ENCODE measurements at regions not wholly inside any gene's neighbourhood (a gene's known extent, or its start where the extent isn't known, plus 50 kb on each side); places are given as distances from the start of the nearest gene placed in this dataset.

DNA sequence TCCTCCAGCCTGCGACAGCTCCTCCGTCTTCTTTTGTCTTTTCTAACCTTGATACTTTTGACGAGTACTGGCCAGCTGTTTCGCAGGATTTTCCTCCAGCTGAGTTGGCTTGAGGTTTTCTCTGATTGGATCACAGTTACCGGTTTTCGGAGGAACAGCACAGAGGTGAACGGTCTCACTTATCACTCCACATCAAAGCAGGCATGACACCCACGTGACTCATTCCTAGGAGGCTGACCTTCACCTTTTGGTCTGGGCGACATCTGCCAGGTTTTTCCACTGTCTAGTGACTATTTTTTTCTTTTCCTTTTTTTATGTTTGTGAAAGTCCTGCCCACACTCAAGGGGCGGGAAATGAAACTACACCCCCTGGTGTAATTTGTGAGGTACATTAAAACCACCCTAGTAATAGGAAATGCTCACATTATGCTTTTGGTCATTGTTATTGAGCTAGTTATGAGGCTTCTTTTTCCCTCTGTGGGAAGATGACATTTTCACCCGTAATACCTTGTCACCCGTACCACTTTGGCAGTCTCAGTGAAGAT lies 319.2 kb downstream of the GADD45G start:
- DNase-seq = peak; percentile 34

DNA sequence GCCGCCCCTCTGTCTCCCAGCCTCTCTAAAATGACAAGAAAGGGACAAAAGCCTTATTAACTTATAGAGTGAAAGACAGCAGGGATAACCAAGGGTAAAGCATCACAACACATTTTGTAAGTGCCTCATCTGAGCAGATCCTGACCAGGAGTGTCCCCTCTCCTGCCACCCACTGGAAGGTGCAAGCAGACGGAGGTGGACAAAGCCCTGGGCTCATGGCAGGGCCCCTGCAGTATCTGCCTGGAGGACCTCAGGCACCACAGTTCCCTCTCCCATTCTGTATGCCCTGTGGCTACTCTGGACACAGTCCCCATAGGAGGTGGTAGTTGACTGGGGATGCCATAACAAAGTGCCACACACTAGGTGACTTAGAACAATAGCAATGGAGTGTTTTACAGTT lies 319.8 kb downstream of the GADD45G start:
- no peak for DNase-seq

DNA sequence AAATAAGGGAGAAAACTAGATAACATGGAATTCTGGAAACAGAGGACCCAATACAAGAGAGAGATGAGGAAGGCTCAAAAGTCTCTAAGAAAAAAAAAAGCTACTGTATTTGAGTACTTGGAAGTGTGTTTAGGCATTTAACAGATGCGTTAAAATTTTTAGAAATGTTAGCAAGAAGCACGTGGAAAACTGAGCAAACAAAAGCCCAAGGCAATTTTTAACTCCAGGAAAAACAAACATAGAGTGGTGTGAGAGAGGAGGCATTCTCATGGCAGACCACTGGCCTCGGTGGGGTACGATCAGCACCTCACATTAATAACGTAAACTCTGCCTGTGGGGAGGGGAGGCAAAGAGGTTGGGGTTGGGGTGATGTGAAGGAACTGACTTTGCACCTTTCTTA lies 321.4 kb downstream of the GADD45G start:
- DNase-seq = no peak

DNA sequence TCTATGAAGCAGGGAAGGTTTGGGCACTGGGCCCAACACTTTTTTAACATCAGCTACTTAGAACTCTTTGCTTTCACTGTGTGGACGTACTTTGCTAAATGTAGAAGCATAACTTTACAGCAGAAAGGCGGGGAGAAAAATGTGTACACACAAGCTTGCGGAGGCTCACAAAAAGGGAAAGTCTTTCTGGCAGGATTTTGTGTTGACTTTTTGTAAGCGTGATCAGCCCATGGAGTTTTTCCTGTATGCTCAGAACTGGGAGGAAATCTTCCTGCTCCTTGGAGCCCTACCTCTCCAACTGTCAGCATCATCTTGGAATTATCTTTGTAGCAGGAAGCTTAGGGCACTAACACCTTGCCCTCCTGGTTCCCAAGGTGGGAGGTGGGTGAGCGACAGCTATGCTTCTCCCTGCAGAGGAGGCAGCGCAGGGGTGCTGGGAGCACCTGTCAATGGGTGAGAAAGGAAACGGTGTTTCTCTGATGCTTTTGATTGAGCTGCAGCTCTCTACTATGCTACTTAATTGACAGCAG lies 321.9 kb downstream of the GADD45G start:
- DNase-seq = no peak

DNA sequence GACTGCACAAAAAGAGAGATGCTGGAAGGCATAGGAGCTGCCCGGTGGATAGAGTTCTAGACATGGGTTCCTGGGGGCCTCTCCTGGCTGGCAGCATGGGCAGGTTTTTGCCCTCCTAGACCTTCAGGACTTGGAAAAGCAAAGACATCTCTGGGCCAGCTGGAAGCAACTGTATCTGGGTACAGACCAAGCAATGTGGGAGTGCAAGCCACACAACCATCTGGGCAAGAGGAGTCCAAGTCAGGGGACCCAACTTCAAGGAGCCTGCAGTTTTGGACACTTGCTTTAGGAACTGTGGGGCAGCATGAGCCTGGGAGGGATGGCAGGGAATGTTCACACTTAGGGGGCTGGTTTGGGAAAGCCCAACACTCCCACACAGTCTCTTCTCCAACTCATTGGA lies 323.3 kb downstream of the GADD45G start:
- no peak for DNase-seq

DNA sequence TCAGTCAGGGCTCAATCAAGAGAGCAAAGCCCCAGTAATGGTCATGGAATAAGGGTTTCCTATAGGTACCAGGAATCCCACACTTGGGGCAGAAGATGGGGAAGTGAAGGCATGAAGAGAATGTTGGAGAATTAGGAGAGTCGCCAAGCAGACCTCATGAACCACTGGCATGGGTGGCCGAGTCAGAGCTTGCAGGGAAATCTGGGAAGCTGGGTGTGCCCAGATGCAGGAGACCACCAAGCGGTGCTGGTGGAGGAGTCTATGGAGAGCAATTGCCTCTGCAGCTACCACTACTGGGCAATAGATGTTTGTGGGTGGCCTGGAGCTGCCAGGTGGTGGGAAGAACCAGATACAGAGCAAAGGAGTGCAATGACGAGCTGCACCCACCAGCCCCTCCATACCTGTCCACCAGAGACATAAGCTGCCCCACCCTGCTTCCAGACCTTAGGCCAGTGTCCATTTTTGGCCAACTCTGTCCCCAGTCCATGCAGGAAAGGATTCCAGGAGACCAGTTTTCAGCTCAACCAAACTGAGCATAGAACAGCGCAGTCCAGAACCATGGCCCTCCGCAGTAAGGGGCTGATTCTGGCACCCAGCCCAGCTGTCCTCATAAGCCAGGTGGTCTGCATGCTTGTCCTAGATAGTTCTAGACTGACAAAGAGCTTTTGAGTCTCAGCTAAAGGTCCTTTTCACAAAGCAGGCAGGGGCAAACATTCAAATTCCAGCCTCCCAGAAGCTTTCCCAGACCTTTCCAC lies 323.9 kb downstream of the GADD45G start:
- DNase-seq = no peak

DNA sequence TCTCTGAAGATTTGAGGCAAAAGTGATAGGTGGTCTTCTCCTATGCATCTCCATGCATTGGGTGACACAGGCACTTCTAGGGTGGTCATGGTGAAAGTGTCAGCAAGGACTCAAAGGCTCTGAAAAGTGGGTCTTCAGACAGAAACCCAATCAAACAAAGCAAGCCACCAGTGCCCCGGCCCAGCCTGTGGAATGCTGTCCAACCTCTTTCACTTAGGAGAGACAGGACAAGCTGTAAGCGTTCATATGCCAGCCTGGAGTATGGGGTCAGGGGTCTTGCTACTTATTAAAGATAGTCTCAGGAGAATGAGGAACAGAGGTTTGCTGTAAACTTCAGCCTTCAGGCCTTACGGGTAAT lies 324.5 kb downstream of the GADD45G start:
- no peak for DNase-seq

DNA sequence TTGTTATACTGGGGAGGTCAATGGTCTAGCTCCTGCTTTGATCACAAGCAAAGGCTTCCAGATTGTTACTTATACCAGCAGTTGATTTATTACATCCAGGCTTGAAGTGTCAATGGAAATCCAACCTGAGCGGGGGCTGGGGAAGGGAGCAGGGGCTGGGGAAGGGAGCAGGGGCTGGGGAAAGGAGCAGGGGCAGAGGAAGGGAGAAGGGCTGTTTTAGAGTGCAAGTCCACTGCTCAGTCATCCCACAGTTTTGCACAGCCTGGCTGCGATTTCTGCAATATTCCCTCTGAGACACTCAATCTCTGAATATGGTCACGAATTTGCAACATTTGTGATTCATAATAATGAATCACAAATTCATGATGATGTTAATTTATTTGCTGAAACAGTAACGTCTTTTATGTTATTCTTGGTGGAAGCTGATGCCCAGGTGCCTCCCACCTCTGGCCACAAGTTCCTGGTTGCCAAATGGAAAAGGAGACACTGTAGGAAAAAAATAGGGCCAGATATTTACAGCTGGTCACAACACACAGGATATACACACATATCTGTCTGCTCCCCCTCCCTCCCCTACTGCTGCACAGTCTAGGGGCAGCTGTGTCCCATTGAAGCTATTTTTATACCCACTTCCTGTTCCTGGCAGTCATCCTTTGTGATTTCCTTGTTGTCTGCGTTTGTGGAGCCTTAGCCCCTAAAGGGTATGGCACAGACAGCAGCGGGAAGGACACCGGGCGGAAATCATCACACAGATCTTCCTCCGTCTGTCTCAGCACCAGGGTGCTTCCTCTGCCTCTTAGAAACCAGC lies 325.1 kb downstream of the GADD45G start:
- DNase-seq = no peak

DNA sequence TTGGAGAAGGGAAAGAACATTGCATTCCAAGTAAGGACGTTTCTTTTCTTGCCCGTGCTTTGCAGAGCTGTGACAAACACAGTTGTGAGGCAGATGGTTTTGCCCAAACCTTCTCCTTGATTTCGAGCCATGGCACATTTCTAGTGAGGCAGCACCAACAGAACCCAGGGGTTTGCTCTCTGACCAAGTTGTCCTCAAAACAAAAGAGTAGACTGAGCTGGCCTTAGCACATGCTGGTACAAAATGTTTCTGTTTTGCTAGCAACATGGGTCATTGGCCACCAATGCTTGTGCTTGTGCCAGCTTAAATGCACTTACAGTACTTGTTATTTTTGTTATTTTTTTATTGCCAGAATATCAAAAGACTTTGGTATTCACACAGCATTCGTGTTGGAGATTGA lies 328.8 kb downstream of the GADD45G start:
- DNase-seq = no peak

DNA sequence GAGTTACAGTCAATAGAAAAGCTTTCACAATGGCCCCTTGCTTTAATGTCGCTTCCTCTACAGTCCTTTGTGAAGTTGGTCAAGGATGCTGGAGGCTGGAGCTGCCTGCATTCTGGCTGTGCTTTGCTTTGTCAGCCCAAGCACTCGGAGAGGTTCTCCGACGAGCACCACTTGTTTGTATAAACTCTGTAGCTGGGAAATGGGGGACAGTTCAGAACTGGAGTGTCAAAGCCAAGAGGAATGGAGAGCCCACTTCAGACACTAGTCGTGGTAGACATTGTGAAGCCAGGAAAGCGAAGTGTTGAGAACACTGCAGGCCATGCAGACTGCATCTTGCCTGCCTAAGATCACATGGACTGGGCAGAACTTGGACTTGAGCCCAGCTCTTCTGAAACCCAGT lies 330.3 kb downstream of the GADD45G start:
- DNase-seq = no peak

DNA sequence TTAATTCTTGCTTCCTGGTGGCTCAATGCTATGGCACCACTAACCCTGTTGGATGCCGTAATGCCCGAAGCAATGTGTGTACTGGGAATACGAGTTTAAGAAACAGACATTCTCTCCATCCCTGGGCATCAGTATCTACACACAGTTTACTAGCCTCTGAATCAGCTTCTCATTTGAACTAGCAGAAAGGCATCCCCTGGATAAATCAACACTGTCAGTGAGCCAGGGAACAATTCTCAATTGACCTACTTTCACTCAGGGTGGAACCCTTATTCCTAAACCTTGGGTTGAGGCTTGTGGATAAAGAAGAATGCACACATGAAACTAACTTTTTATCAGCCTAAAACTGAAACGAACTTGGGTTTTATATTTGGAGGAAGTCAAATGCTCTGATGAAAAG lies 331.0 kb downstream of the GADD45G start:
- DNase-seq = no peak

DNA sequence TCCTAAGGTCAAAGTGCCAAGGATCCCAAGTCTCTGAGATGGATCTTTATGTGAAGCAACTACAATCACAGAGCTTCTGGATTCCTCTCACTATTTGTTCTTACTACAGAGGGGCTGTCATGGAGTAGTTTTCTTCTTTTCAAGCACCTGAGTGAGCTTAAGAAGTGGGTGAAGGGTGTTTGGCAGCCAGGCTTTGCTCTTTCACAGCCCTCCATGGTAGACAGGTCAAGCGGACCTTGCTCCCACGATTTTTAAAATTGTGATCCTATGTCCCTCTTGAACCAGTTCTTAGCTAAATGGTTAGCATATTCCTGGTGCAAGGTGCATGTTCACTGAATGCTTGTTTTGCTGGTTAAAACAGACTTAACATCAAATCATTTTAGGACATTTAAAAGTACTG lies 332.2 kb downstream of the GADD45G start:
- DNase-seq = no peak

DNA sequence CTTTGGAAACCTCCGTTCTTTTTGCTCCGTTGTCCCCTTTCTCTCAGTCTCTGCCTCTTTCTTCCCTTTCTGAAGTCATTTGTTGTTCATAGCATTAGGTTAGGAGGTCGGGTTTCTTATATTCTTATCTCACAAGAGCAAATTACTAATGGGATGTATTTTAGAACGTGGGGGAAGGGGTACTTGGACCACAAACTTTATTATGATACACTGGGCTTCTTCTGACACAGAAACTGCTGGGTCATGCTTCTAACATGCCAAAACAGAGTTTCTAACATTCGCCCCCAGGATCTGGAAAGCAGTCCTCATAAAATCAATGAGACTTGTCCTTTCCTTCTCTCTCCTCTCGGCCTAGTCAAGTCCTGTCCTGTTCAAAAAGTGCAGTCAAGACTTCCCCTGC lies 334.4 kb downstream of the GADD45G start:
- no peak for DNase-seq

DNA sequence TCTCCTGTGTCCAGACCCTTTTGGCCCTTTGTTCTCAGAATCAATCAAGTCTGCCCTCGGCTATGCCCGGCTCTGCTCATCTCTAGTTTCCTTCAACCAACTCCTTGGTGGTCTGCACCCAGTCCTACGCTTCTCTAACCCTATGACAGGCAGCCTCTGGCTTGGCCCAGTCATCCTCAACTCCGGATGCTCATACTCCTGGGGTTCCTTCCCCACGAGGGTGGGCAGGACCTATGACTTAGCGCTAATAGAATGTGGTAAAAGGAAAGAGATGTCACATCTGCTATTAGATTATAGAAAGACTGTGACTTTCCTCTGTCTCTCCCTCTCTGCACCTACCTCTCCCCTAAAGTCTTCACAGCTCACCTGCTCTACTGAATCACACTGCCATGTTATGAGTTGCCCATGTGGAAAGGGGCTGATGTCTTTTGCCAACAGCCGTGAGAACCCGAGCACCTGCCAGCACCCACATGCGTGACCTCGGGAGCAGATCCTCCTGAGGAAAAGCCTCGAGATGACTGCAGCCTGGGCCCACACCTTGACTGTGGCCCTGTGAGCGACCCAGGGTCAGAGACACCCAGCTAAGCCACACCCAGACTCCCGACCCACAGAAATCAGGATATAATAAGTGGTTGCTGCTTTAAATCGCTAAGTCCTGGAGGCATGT lies 334.9 kb downstream of the GADD45G start:
- no peak for DNase-seq

DNA sequence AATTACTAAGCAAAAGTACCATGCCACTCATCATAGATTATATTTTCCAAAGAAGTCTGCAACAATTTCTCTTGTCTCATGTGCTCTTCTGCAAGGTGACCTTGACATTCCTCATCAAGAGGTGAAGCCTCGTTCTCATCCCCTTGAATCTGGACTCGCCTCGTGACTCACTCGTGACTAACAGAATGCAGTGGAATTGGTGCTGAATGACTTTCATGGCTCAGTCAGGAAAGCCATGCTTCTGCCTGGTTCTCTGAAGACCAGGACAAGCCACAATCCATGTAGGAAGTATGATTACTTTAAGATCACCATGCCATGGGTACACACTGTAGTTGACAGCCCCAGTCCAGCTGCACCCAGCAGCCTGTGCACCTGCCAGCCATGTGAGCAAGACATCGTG lies 335.8 kb downstream of the GADD45G start:
- no peak for DNase-seq

DNA sequence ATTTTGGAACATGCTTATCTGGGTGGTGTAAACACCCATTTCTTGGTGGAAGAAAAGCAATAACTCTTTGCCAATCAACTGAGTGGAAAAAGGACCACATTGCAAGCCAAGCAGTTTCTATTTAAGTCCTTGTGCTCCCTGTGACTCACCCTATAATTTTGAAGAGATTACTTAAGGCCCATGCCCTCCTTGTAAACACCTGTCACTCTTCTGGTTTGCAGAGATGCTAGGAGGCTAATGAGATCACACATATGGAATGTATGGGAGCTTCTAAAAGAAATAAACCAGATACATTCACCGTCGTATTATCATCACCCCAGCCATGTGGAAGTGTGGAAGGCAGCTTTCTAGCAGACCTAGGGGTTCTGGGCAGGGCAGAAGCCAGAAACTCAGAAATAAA lies 337.1 kb downstream of the GADD45G start:
- no peak for DNase-seq

DNA sequence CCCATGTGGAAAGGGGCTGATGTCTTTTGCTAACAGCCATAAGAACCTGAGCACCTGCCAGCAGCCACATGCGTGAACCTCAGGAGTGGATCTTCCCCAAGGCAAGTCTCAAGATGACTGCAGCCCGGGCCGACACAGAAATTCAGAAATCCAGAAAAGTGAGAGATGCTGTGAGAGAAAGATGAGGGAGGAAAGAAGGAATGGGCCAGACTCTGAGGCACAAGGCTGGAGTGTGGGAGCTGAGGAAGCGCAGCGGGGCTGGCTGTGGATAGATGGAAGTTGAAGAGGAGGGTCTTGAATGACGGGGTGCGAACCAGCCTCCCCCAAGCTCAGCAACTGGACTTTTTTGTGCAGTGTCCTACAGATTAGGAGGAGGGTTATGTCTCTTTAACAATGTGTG lies 337.8 kb downstream of the GADD45G start:
- DNase-seq = no peak

DNA sequence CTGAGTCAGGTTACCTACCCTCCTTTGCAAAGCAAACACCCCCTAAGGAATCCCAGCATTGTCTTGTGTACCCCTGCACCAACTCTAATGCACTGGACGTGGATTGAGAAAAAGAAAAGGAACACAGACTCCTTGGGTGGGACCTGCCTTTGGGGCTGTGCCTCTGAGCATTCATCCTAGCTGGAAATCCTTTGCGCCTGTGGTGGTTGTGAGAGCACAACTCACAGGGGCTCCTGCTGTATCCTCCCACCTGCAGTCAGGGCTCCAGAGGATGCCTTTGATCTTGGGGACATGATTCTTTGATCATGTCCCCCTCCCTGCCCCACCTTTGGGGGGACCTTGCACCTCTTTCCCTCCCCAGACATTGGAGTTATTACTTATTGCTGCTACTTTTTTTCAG lies 338.5 kb downstream of the GADD45G start:
- DNase-seq = no peak

DNA sequence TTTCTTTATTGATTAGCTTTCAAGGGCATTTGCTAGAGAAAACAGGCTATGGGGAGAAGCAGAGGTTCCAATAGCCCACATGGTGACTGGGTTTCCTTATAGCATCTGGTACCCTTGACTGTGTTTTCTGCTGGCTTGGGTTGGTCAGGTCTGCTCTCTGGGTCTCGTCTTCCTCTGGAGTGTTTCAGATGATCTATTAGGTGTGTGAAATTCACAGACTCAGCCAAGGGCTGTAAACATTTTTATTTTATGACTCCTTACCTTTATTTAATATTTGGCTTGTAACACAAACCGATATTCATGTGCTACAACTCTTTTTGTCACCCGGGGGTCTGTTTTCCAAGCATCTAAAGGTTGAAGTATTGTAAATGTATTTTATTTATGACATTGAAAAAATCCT lies 338.9 kb downstream of the GADD45G start:
- DNase-seq = no peak

DNA sequence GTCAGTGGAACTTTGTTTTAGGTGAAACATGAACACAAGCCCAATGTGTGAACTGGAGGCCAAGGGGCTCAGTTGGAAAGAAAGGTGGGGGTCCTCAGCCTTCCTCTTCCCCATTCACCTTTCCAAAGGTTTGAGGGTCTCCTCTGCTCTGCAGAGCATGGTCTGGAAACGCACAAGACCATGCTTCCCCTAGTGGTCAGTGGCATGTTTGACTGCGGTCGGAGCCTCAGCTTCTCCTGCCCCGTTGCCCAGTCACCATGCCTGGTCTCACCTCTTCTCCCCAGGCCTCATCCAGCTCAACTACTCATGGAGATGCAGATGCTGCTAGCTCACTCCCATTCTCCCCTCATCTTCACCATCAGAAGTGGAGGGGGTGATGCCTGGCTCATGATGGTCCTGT lies 340.3 kb downstream of the GADD45G start:
- no peak for DNase-seq

DNA sequence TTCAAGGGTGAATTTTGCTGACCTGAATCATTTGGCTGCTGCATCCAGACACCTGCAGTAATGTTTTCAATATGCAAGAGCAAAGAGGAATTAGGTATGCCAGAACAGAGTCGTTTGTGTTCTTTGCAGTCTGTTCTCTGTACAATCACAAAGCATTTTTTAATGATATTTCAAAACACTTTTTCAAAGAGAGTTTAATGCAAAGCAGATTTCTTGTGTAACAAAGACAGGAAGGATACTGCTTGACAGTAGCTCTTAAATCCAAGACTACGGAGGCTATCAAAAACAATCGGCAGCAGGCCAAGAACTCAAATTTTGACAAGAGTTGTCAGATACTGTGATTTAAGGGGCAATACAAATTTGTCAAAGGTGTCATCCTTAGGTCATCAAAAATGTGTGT lies 341.9 kb downstream of the GADD45G start:
- no peak for DNase-seq

DNA sequence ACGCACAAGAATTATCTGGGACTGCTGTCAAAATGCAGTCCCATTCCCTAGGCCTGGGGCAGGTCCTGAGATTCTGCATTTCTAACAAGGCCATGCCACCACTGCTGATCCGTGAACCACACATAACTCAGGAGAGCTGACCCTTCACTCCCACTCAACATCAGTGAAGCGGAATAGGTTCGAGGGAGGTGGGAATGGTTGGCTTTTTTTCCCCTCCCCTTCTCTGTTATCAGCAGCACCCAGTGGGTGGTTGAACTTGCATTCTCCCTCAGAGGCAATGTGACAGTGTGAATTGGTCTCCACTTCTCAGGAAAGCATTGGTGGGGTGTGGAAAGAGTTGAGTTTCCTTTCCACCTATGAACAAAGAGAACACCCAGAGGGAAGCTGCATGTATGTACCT lies 344.3 kb downstream of the GADD45G start:
- DNase-seq = no peak

DNA sequence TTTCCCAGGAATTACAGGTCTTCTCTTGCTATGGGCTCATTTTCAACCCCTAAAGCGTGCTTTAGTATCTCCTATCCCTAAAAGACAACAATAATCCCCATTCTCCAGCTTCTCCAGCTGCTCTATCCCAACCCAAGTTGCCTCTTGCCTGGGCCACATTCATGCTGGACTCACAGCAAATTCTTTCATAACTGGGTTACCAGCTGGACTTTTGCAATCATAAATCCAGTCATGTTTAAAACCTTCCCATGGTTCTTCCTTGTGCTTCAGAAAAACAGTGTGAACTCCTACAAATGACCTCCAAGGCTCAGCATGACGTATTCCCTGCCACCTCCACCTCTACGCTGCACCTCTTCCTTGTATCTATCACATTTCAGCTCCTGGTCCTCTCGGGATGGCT lies 346.9 kb downstream of the GADD45G start:
- DNase-seq = no peak

DNA sequence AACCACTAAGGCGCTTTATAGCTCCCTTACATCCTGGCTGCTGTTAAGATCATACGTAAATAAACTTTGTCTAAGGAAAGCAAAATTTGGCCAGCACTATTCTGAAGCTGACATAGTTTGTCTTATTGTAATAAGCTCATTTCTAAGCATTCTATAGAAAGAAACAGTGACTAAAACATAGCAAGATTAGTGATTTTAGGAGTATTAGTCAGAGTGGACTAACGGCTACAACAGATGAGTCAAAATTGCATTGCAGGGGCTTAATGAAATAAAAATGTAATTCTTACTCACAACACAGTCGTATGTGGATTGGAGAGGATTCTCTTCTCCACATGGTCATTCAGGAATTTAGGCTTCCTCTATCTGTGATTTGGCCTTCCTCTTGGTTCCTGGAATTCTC lies 347.6 kb downstream of the GADD45G start:
- DNase-seq = no peak

Measured in CD4-positive, alpha-beta T cell treated with Interleukin-12 subunit alpha and Interleukin-12 subunit beta, for 1 hour (primary cell).